H1 (cell line): ENCODE measurements at regions not wholly inside any gene's neighbourhood (a gene's known extent, or its start where the extent isn't known, plus 50 kb on each side); places are given as distances from the start of the nearest gene placed in this dataset.

Source experiments
- CTCF ChIA-PET: fragments of 300-600 bp; sonication (Branson Sonifier 250); formaldehyde crosslinking; loops from one replicate; lab custom pipeline; 2021; ENCODE audit not compliant: partially characterized antibody; lab: Charles Lee
- POLR2A ChIA-PET: fragments of 300-600 bp; sonication (Branson Sonifier 250); formaldehyde crosslinking; loops from one replicate; lab custom pipeline; 2021; ENCODE audit warnings: inconsistent platforms; ENCODE audit not compliant: partially characterized antibody; lab: Charles Lee
- DNase-seq, 2 experiments: peaks; one replicate each; pipeline versions ENCODE4 v3.0.0 to v3.0.0-alpha.2; 2010 to 2022; ENCODE audit warnings: low spot score in 2 of 2, low read depth in 1 of 2, mixed read lengths in 1 of 2
- FAIRE-seq: peaks from 2 replicates; lab custom pipeline; 2011; peaks lifted over from hg19 to GRCh38; lab: Jason Lieb, UNC
- H2AFZ ChIP-seq: 2 replicates; pipeline ENCODE4 v1.8.1; 2012; ENCODE audit warnings: low read length, inconsistent platforms
- H2AK5ac ChIP-seq: 2 replicates; pipeline ENCODE4 v1.6.1; 2013; ENCODE audit warnings: low read depth, low read length
- H2BK120ac ChIP-seq: replicated peaks from 2 replicates; pipeline ENCODE3; 2013; ENCODE audit warnings: low read depth, low read length, inconsistent platforms
- H2BK12ac ChIP-seq: 2 replicates; pipeline ENCODE4 v1.6.1; 2013; ENCODE audit warnings: low read depth, low read length
- H2BK15ac ChIP-seq: 2 replicates; pipeline ENCODE4 v1.6.1; 2013; ENCODE audit warnings: low read length
- H2BK20ac ChIP-seq: 2 replicates; pipeline ENCODE4 v1.6.1; 2013; ENCODE audit warnings: low read length
- H2BK5ac ChIP-seq: 2 replicates; pipeline ENCODE4 v1.6.1; 2013; ENCODE audit warnings: low read depth, low read length
- H3K14ac ChIP-seq: 2 replicates; pipeline ENCODE4 v1.6.1; 2013; ENCODE audit warnings: inconsistent platforms; ENCODE audit not compliant: insufficient read length
- H3K18ac ChIP-seq: 2 replicates; pipeline ENCODE4 v1.6.1; 2013; ENCODE audit warnings: low read length; ENCODE audit errors: extremely low read depth
- H3K23ac ChIP-seq: 2 replicates; pipeline ENCODE4 v1.6.1; 2013; ENCODE audit warnings: inconsistent platforms; ENCODE audit not compliant: insufficient read length
- H3K23me2 ChIP-seq: 2 replicates; pipeline ENCODE4 v1.6.1; 2013; ENCODE audit warnings: low read depth, low read length
- H3K27ac ChIP-seq: 2 replicates; pipeline ENCODE4 v1.6.1; 2011; ENCODE audit warnings: low read depth, low read length, inconsistent platforms
- H3K27me3 ChIP-seq, 4 experiments: replicated peaks in 1 of 4; 1 replicate in 1 of 4; 2 replicates in 3 of 4; pipeline versions ENCODE4 v1.6.1 to v1.8.1; 2011 to 2013; ENCODE audit warnings: low read length in 3 of 4, mild to moderate bottlenecking in 3 of 4, inconsistent platforms in 2 of 4, mixed read lengths in 2 of 4, moderate library complexity in 1 of 4; ENCODE audit not compliant: control insufficient read depth in 3 of 4, insufficient read depth in 3 of 4; ENCODE audit errors: extremely low read depth in 1 of 4
- H3K36me3 ChIP-seq, 4 experiments: 2 replicates each; pipeline versions ENCODE4 v1.6.1 to v1.8.1; 2011 to 2013; ENCODE audit warnings: mild to moderate bottlenecking in 4 of 4, low read length in 3 of 4, moderate library complexity in 2 of 4, control low read depth in 1 of 4, inconsistent platforms in 1 of 4; ENCODE audit not compliant: insufficient read depth in 4 of 4, control insufficient read depth in 2 of 4
- H3K4ac ChIP-seq: replicated peaks from 2 replicates; pipeline ENCODE3; 2013; ENCODE audit warnings: low read length, low read depth, mixed read lengths, inconsistent platforms; ENCODE audit not compliant: insufficient read length
- H3K4me1 ChIP-seq, 4 experiments: replicated peaks in 1 of 4; 1 replicate in 1 of 4; 2 replicates in 3 of 4; pipeline versions ENCODE4 v1.6.1 to v1.8.1; 2011 to 2013; ENCODE audit warnings: low read length in 3 of 4, inconsistent platforms in 2 of 4, mixed read lengths in 1 of 4; ENCODE audit not compliant: insufficient read depth in 4 of 4, control insufficient read depth in 3 of 4
- H3K4me2 ChIP-seq, 2 experiments: 2 replicates each; pipeline versions ENCODE4 v1.6.1 to v1.8.1; 2011 to 2013; ENCODE audit warnings: low read depth in 2 of 2, low read length in 2 of 2, control low read depth in 1 of 2, inconsistent platforms in 1 of 2, mild to moderate bottlenecking in 1 of 2; ENCODE audit not compliant: insufficient read depth in 1 of 2
- H3K4me3 ChIP-seq, 4 experiments: fragments of 200-600, 300-600 bp in 1 of 4; sonication (generic), shearing (Covaris generic), sonication (Bioruptor Twin) in 1 of 4; 2 replicates each; pipeline versions ENCODE4 v1.5.1 to v1.8.1; 2011 to 2016; ENCODE audit warnings: low read length in 4 of 4, low read depth in 3 of 4, control low read depth in 2 of 4, inconsistent platforms in 2 of 4, mild to moderate bottlenecking in 2 of 4, mixed read lengths in 1 of 4, moderate library complexity in 1 of 4; ENCODE audit not compliant: insufficient read depth in 2 of 4; ENCODE audit errors: extremely low read depth in 1 of 4
- H3K56ac ChIP-seq: replicated peaks from 2 replicates; pipeline ENCODE3; 2013; ENCODE audit warnings: low read depth, mild to moderate bottlenecking, mixed read lengths, low read length, inconsistent platforms; ENCODE audit not compliant: insufficient read length
- H3K79me1 ChIP-seq: 2 replicates; pipeline ENCODE4 v1.6.1; 2013; ENCODE audit warnings: low read depth, low read length, control low read depth
- H3K79me2 ChIP-seq, 2 experiments: 2 replicates each; pipeline versions ENCODE4 v1.6.1 to v1.8.1; 2012 to 2013; ENCODE audit warnings: low read length in 2 of 2, mild to moderate bottlenecking in 2 of 2, inconsistent platforms in 1 of 2; ENCODE audit not compliant: insufficient read depth in 2 of 2, control insufficient read depth in 1 of 2
- H3K9ac ChIP-seq, 4 experiments: replicated peaks in 1 of 4; 1 replicate in 1 of 4; 2 replicates in 3 of 4; pipeline versions ENCODE4 v1.6.1 to v1.8.1; 2011 to 2013; ENCODE audit warnings: low read depth in 3 of 4, low read length in 3 of 4, control low read depth in 2 of 4, mild to moderate bottlenecking in 2 of 4, moderate library complexity in 2 of 4, inconsistent platforms in 1 of 4; ENCODE audit errors: extremely low read depth in 1 of 4
- H3K9me3 ChIP-seq, 2 experiments: 2 replicates each; pipeline versions ENCODE4 v1.6.1 to v1.8.1; 2012 to 2013; ENCODE audit warnings: mild to moderate bottlenecking in 2 of 2, moderate library complexity in 2 of 2, control low read depth in 1 of 2, inconsistent platforms in 1 of 2, low read depth in 1 of 2, low read length in 1 of 2, mixed read lengths in 1 of 2; ENCODE audit not compliant: insufficient read depth in 2 of 2
- H4K20me1 ChIP-seq, 2 experiments: replicated peaks in 1 of 2; 2 replicates each; pipeline versions ENCODE3 to v1.8.1; 2011 to 2013; ENCODE audit warnings: inconsistent platforms in 2 of 2, low read length in 2 of 2, mild to moderate bottlenecking in 1 of 2; ENCODE audit not compliant: insufficient read depth in 2 of 2, control insufficient read depth in 1 of 2
- H4K5ac ChIP-seq: 2 replicates; pipeline ENCODE4 v1.6.1; 2013; ENCODE audit warnings: low read length, low read depth, mixed read lengths, inconsistent platforms; ENCODE audit not compliant: insufficient read length
- H4K8ac ChIP-seq: 2 replicates; pipeline ENCODE4 v1.8.0; 2013; ENCODE audit warnings: mild to moderate bottlenecking, moderate library complexity, low read length, inconsistent platforms; ENCODE audit not compliant: insufficient read depth; ENCODE audit errors: extremely low read depth
- H4K91ac ChIP-seq: replicated peaks from 2 replicates; pipeline ENCODE3; 2013; ENCODE audit warnings: low read length, mixed read lengths, inconsistent platforms; ENCODE audit not compliant: insufficient read length
- CBX8 ChIP-seq: fragments of 300-800, 300-1000 bp; sonication (generic); IDR thresholded peaks from 2 replicates; pipeline ENCODE4 v1.7.1; 2016; ENCODE audit warnings: low read depth, low read length, borderline replicate concordance
- JUN ChIP-seq: IDR thresholded peaks from 2 replicates; pipeline ENCODE4 v1.6.1; 2011; ENCODE audit warnings: low read depth, mild to moderate bottlenecking, improper control_type of control experiment, low read length
- KDM4A ChIP-seq: IDR thresholded peaks from one replicate; pipeline ENCODE4 v1.7.1; 2012; ENCODE audit warnings: low read depth, mild to moderate bottlenecking, moderate library complexity, low read length, inconsistent platforms; ENCODE audit not compliant: severe bottlenecking
- PHF8 ChIP-seq: fragments of 200-600 bp; sonication (generic); conservative IDR thresholded peaks from 2 replicates; pipeline ENCODE4 v1.7.1; 2012; ENCODE audit warnings: low read depth, mild to moderate bottlenecking, inconsistent platforms, low read length, moderate library complexity
- POLR2A ChIP-seq, 2 experiments: IDR thresholded peaks; 1 replicate in 1 of 2; 2 replicates in 1 of 2; pipeline ENCODE4 v1.6.1; 2011; ENCODE audit warnings: low read depth in 2 of 2, low read length in 2 of 2, mild to moderate bottlenecking in 2 of 2; ENCODE audit errors: control extremely low read depth in 1 of 2
- RAD21 ChIP-seq, 2 experiments: IDR thresholded peaks in 1 of 2; conservative IDR thresholded peaks in 1 of 2; 2 replicates each; pipeline ENCODE4 v1.6.1; 2011; ENCODE audit warnings: low read depth in 2 of 2, low read length in 2 of 2, improper control_type of control experiment in 1 of 2, inconsistent platforms in 1 of 2, mild to moderate bottlenecking in 1 of 2, moderate library complexity in 1 of 2
- RXRA ChIP-seq: IDR thresholded peaks from 2 replicates; pipeline ENCODE4 v1.6.1; 2011; ENCODE audit warnings: low read depth, mild to moderate bottlenecking, low read length, moderate library complexity; ENCODE audit not compliant: insufficient read depth
- SAP30 ChIP-seq: fragments of 300-600 bp; sonication (generic); IDR thresholded peaks from 2 replicates; pipeline ENCODE4 v1.7.1; 2012; ENCODE audit warnings: low read length, moderate library complexity, mild to moderate bottlenecking, inconsistent platforms; ENCODE audit not compliant: insufficient read depth, insufficient replicate concordance
- USF2 ChIP-seq: IDR thresholded peaks from 2 replicates; pipeline ENCODE4 v1.6.1; 2011; ENCODE audit warnings: low read length, improper control_type of control experiment
- WGBS, 2 experiments: shearing (Covaris generic) in 1 of 2; methylation state at CpG; one replicate each; pipeline versions ENCODE4 v1.1.6 to v1.1.7; 2013 to 2015; ENCODE audit warnings: low lambda C conversion rate in 2 of 2, mixed read lengths in 2 of 2, inconsistent platforms in 1 of 2, low coverage in 1 of 2, missing lambda C conversion rate in 1 of 2; ENCODE audit not compliant: insufficient replicate concordance in 2 of 2, insufficient coverage in 1 of 2, insufficient read length in 1 of 2; ENCODE audit errors: extremely low coverage in 1 of 2, missing lambda C conversion rate in 1 of 2; 5-methylcytosine and 5-hydroxymethylcytosine counted together

- H2BK12ac ChIP-seq: no peak overlapping the region
Observed at GRCh38 chr6:129771678-129772077, 61.7 kb upstream of the ARHGAP18 start.

More at GRCh38 chr6:129771678-129772077, 61.7 kb upstream of the ARHGAP18 start:
- POLR2A ChIA-PET: no interaction called here
- Histone ChIP-seq H2BK15ac (no peak overlapping the region), H4K91ac (no peak overlapping the region), H3K23me2 (peaks cover 4% of the 10 kb centered on the region), H3K4me2 (no peak overlapping the region), H3K79me1 (no peaks in the 10 kb centered on the region), H3K18ac (no peak overlapping the region), H3K4me3 (no peak overlapping the region), H3K56ac (no peak overlapping the region), H3K36me3 (no peaks in the 10 kb centered on the region), H3K79me2 (no peaks in the 10 kb centered on the region), H4K20me1 (no peaks in the 10 kb centered on the region), H3K4me1 (peaks cover 0 to 5% (median 2%) of the 10 kb centered on the region in 4 experiments; a peak in 3 of 7 replicates), H3K27me3 (peaks cover 0 to 9% (median 7%) of the 10 kb centered on the region in 4 experiments; a peak in 6 of 7 replicates), H3K23ac (no peak overlapping the region), H2BK120ac (no peak overlapping the region), H2BK5ac (no peak overlapping the region), H2BK20ac (no peak overlapping the region), H2AK5ac (no peak overlapping the region), H2AFZ (no peak overlapping the region), H3K9me3 (no peaks in the 10 kb centered on the region), H3K4ac (no peak overlapping the region), H3K27ac (no peak overlapping the region), H4K5ac (no peak overlapping the region), H3K14ac (no peak overlapping the region), H4K8ac (no peak overlapping the region), H3K9ac (no peak overlapping the region)
- 95% methylated on average over 4 of the region's 4 CpGs; no CpG with 5 or more reads in 1 of the 2 experiments for WGBS, 2 experiments
- TF ChIP-seq POLR2A (IDR thresholded peaks at IDR 0.05; ENCODE audit: control extremely low read depth in 1 of 2, low read depth in 2 of 2, low read length in 2 of 2) (no peak), JUN (no peak), SAP30 (no peak), USF2 (no peak), CBX8 (no peak), RXRA (no peak), KDM4A (no peak), PHF8 (no peak), RAD21 (IDR thresholded peaks at IDR 0.05 in 1 of 2, conservative IDR thresholded peaks at IDR 0.05 in 1 of 2; ENCODE audit: low read depth in 2 of 2, low read length in 2 of 2) (no peak)
- FAIRE-seq (no peak), DNase-seq (no peak)
- CTCF ChIA-PET: interaction anchor here (1.0 to 1.6 kb wide), 2 partner anchors 169 to 174 kb away, joined by 3 to 8 read pairs; no protein-coding TSS in a partner anchor
